Left kidney (tissue), 1 donor: ENCODE measurements at regions not wholly inside any gene's neighbourhood (a gene's known extent, or its start where the extent isn't known, plus 50 kb on each side); places are given as distances from the start of the nearest gene placed in this dataset.
"Not testable (repeated sequence)": the region's sequence is repeated elsewhere in the genome, so short reads cannot be mapped to it uniquely, and the experiment has no call there.

Source experiments
- DNase-seq: peaks from one replicate; pipeline ENCODE4 v3.0.0-alpha.2; 2013

GRCh38 chr2:123609077-123609476, 416.0 kb upstream of the CNTNAP5 start:
- DNase-seq: no peak

GRCh38 chr2:123614596-123614995, 410.5 kb upstream of the CNTNAP5 start:
- no peak for DNase-seq

- not testable (repeated sequence) for DNase-seq
These were observed 406.4 kb upstream of the CNTNAP5 start for GRCh38 chr2:123618642-123619041.

- DNase-seq: no peak
These were observed 400.3 kb upstream of the CNTNAP5 start for GRCh38 chr2:123624816-123625215.

- DNase-seq: no peak
These were observed 388.9 kb upstream of the CNTNAP5 start for GRCh38 chr2:123636232-123636631.

- no peak for DNase-seq
These were observed 384.3 kb upstream of the CNTNAP5 start for GRCh38 chr2:123640685-123641335.

GRCh38 chr2:123644053-123644452, 381.0 kb upstream of the CNTNAP5 start:
- no peak for DNase-seq

- DNase-seq: no peak
These were observed 377.1 kb upstream of the CNTNAP5 start for GRCh38 chr2:123648016-123648415.

- no peak for DNase-seq
These were observed 376.1 kb upstream of the CNTNAP5 start for GRCh38 chr2:123648956-123649355.

- DNase-seq: no peak
These were observed 373.9 kb upstream of the CNTNAP5 start for GRCh38 chr2:123651151-123651550.

- DNase-seq: no peak
These were observed 372.8 kb upstream of the CNTNAP5 start for GRCh38 chr2:123652320-123652719.

GRCh38 chr2:123656590-123656989, 368.5 kb upstream of the CNTNAP5 start:
- no peak for DNase-seq

GRCh38 chr2:123659120-123659519, 366.0 kb upstream of the CNTNAP5 start:
- DNase-seq: no peak

- DNase-seq: no peak
These were observed 354.8 kb upstream of the CNTNAP5 start for GRCh38 chr2:123670286-123670685.

GRCh38 chr2:123683797-123684196, 341.3 kb upstream of the CNTNAP5 start:
- DNase-seq: not testable (repeated sequence)

GRCh38 chr2:123687064-123687463, 338.0 kb upstream of the CNTNAP5 start:
- no peak for DNase-seq

GRCh38 chr2:123688231-123688940, 336.7 kb upstream of the CNTNAP5 start:
- no peak for DNase-seq

- no peak for DNase-seq
These were observed 333.0 kb upstream of the CNTNAP5 start for GRCh38 chr2:123692121-123692520.

- no peak for DNase-seq
These were observed 331.3 kb upstream of the CNTNAP5 start for GRCh38 chr2:123693836-123694235.

- no peak for DNase-seq
These were observed 329.7 kb upstream of the CNTNAP5 start for GRCh38 chr2:123695426-123695825.

- no peak for DNase-seq
These were observed 329.1 kb upstream of the CNTNAP5 start for GRCh38 chr2:123696021-123696420.

- DNase-seq: no peak
These were observed 328.2 kb upstream of the CNTNAP5 start for GRCh38 chr2:123696799-123697410.

GRCh38 chr2:123715467-123715982, 309.6 kb upstream of the CNTNAP5 start:
- no peak for DNase-seq
